NCI-H774 (cell line): ENCODE measurements at regions not wholly inside any gene's neighbourhood (a gene's known extent, or its start where the extent isn't known, plus 50 kb on each side); places are given as distances from the start of the nearest gene placed in this dataset.

Source experiments
- DNase-seq: peaks from one replicate; lab custom pipeline; 2025; lab: John Stamatoyannopoulos, UW

DNA sequence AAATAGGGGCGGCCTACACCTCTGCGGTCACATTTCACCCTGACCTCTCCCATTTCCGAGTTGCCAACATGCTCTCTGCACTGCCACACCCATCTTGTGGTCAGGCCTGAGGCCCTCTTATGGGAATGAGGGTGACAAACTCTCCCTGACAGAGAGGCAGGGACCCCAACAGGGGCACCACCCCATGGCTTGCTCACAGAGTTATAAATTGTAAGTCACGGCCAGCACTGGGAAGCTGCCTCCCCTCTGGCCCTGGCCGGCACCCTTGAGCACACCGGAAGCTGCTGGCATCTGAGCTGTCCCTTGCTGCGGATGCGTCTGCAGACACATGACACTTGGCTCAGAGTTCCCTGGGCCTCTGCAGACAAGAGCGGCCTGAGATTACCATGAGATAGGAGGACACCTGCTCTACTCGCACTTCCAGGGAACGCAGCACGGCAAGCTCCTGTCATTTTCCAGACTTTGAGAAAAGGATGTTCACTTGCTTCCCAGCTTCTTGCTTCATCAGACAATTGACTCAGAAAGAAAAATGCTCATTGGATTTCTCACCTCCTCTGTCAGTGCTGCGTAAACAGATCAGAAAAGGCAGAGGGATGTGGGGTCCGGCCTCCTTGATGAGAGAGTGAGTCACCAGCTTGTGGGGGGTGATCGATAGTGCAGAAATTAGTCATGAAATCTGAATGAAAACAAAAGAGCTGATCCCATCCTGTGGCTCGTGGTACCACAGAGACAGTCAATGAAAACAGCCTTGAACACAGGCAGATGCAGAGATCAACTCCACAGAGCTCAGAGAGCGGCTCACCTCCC lies 269.8 kb downstream of the SYK start:
- DNase-seq: no peak

GRCh38 chr9:91073049-91073810 lies 271.6 kb downstream of the SYK start:
- no peak for DNase-seq

GRCh38 chr9:91073811-91074771 lies 272.5 kb downstream of the SYK start:
- no peak for DNase-seq

DNA sequence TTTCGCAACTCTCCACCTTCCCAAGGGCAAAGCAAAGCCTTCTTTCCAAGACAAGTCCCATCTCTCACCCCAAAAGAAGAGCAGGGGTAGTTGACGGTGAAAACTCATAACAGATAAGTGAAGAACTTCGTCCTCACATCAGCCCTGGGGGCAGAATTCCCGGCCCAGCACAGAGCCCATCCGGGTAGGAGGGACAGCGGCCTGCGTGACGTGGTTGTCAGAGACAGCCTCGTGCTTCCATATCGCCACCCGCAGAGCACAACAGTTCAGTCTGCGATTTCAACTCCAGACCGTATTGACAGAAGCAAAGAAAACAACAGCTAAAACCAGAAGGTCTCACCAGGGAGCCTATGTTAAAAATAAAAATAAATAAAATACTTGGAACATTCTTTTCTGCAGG lies 273.2 kb downstream of the SYK start:
- no peak for DNase-seq

GRCh38 chr9:91075279-91075678 lies 273.7 kb downstream of the SYK start:
- no peak for DNase-seq

GRCh38 chr9:91077624-91078368 lies 276.2 kb downstream of the SYK start:
- DNase-seq: no peak

GRCh38 chr9:91078369-91078695 lies 276.7 kb downstream of the SYK start:
- no peak for DNase-seq

DNA sequence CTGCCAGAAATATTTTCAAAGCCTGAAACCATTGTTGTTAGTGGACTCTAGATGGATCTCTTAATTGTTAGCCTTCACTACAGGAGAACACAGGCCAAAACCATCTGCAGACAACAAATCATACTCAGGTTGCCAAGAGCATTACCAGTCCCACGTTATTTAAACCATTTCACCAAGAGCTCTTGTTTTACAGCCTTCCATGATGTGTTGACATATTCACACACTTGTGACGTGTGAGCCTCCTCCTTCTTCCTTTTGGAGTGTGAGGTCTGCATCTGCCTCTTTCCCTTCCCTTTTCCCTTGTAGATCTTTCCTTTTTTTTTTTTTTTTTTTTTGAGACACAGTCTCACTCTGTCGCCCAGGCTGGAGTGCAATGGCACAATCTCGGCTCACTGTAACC lies 279.0 kb downstream of the AUH start:
- no peak for DNase-seq

DNA sequence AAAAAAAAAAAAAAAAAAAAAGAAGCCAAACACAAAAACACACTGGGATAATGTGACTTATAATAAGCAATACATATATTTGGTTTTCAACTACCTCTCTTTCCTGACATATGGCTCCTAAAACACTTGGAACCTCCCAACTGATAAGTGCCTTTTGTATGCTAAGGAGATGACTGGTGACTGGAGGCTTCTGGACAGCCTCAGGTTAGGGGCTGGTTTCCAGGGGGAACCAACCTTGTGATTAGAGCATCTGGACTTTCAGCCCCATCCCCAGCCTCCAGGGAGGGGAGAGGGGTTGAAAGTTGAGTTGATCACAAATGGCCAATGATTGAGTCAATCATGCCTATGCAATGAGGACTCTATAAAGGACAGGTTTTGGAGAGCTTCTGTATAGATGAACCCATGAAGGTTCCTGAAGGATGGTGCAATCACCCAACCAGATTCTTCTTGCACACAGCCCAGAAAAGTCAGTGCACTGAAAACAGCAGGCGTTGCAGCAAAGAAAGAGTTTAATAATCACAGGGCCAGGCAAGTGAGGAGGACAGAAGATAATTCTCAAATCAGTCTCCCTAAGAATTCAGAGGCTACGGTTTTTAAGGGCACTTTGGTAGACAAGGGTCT lies 276.7 kb downstream of the AUH start:
- no peak for DNase-seq

GRCh38 chr9:91085517-91086291 lies 276.0 kb downstream of the AUH start:
- DNase-seq: no peak

GRCh38 chr9:91086657-91087461 lies 274.9 kb downstream of the AUH start:
- DNase-seq: no peak

- DNase-seq: no peak
Measured at GRCh38 chr9:91087462-91087759, 274.3 kb downstream of the AUH start.

GRCh38 chr9:91089405-91090129 lies 272.2 kb downstream of the AUH start:
- no peak for DNase-seq

DNA sequence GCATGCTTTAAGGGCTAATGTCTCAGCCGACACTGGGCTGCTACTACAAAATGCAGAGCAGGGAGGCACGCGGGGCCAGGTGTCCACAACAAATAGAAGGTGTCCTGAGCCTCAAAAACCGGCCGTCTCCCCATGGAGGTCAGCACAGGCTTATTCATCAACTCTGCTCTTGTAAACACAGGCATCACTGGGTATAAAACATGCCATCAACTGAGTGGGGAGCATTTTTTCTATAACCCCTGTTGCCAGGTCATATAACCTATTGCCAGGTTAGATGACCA lies 271.6 kb downstream of the AUH start:
- DNase-seq: no peak

DNA sequence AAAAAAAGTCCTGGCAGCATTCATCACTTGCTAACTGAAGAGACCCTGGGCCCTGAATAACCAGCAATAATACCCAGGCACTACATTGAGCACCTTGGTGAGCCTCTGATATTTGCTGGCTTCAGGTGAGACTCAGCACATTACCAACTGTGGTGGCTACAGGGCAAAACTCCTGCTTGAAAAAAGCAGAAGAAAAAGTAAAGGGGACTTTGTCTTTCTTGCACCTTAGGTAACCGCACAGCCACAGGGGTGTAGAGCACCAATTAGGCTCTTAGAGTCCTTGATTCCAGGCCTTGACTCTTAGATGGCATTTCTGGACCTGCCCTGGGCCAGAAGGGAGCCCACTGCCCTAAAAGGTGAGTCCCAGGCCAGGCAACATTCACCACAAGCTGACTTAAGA lies 269.5 kb downstream of the AUH start:
- DNase-seq: no peak

GRCh38 chr9:91094324-91095088 lies 267.2 kb downstream of the AUH start:
- no peak for DNase-seq

GRCh38 chr9:91098203-91098850 lies 263.4 kb downstream of the AUH start:
- no peak for DNase-seq

- DNase-seq: no peak
Measured at GRCh38 chr9:91099436-91099835, 262.3 kb downstream of the AUH start.
